Right lobe of liver (tissue), 4 donors: ENCODE measurements at regions not wholly inside any gene's neighbourhood (a gene's known extent, or its start where the extent isn't known, plus 50 kb on each side); places are given as distances from the start of the nearest gene placed in this dataset.

Experiments
- CTCF ChIP-seq, 4 donors: fragments of 200-600 bp in 3 of 4; fragments of 450-650 bp in 1 of 4; IDR thresholded peaks; one replicate each; pipeline versions ENCODE4 v1.5.1 to v1.8.0; 2016 to 2022; ENCODE audit warnings: antibody characterized with exemption in 4 of 4, mild to moderate bottlenecking in 2 of 4
- POLR2A ChIP-seq: fragments of 450-650 bp; IDR thresholded peaks from one replicate; pipeline ENCODE4 v1.6.1; 2017; ENCODE audit warnings: antibody characterized with exemption, mild to moderate bottlenecking
- donor health status: DM: no; HTN: no; CAD: no.
- donor health status: DM: no; HTN: no; CAD: no.
- donor health status: DM: no; HTN: yes; CAD: no.

DNA sequence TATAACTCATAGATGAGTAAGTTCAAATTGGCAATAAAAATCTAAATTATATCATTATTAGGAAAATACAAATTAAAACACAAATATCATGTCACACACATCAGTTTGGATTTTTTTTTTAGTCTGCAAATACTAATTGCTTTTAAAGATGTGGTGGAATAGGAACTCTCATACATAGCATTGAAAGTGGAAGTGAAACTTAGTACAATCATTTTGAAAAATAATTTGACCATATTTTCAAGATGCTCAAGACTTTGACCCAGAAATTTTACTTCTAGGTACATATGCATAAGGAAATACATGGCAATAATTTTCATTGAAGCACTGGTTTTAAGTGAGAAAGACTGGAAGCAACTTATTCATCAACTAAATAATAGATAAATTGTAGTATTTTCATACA is 147.5 kb upstream of the SMIM31 start:
- TF ChIP-seq CTCF (IDR thresholded peaks at IDR 0.05) (no peak), POLR2A (no peak)
